ENCODE measurements at regions not wholly inside any gene's neighbourhood (a gene's known extent, or its start where the extent isn't known, plus 50 kb on each side); places are given as distances from the start of the nearest gene placed in this dataset.

- Mint-ChIP-seq H3K9me3 (peaks cover 0 to 3% (median 0%) of the 10 kb centered on the region in 7 donors), H3K4me1 (peaks cover 12% of the 10 kb centered on the region), H3K27me3 (ENCODE audit: low read depth in 3 of 3) (peaks cover 7 to 19% (median 12%) of the 10 kb centered on the region in 3 donors), H3K36me3 (no peaks in the 10 kb centered on the region), H3K4me3 (peak overlapping the region in 1 of 2 donors; percentile 32), H3K27ac (peak overlapping the region in 4 of 7 donors; percentile 18 to 86 (median 46))
- peak overlapping the region; percentile 45 to 74 for H3K27ac ChIP-seq (ENCODE audit: low read depth in 1 of 2, low read length in 2 of 2)
- no peaks in the 10 kb centered on the region for H4K20me1 ChIP-seq (ENCODE audit: insufficient read depth, low read length)
- H3K4me2 ChIP-seq (replicated peaks; ENCODE audit: extremely low read depth, low read length, poor library complexity, severe bottlenecking), result peak overlapping the region; percentile 47
- peak overlapping the region in 1 of 3 experiments; percentile 26 for H3K4me3 ChIP-seq (replicated peaks in 1 of 3; ENCODE audit: low read depth in 2 of 3, low read length in 3 of 3)
- DNase-seq, result peak; percentile 46 to 83 (median 51)
- WGBS (ENCODE audit: insufficient coverage), result 100% methylated on average over 1 of the region's 2 CpGs
- no peak overlapping the region for H2AFZ ChIP-seq (ENCODE audit: insufficient read depth, low read depth, low read length, poor library complexity, severe bottlenecking)
- H3K79me2 ChIP-seq (ENCODE audit: insufficient read depth, low read length), result no peaks in the 10 kb centered on the region
- intact Hi-C loops (cut with micrococcal nuclease), result no loop called here
- no peaks in the 10 kb centered on the region for H3K9me3 ChIP-seq (replicated peaks in 1 of 2; ENCODE audit: control insufficient read depth in 1 of 2, insufficient read depth in 1 of 2, low read length in 2 of 2)
- H3K27me3 ChIP-seq (ENCODE audit: control insufficient read depth in 2 of 2, insufficient read depth in 2 of 2, low read length in 2 of 2), result no peaks in the 10 kb centered on the region
- no peak for TF ChIP-seq CTCF (IDR thresholded peaks at IDR 0.05)
- H3K9ac ChIP-seq (ENCODE audit: insufficient read depth, low read length, poor library complexity, severe bottlenecking), result peak overlapping the region; percentile 27
- H3K4me1 ChIP-seq (ENCODE audit: control insufficient read depth in 1 of 2, insufficient read depth in 2 of 2, low read length in 2 of 2), result peaks cover 10 to 13% of the 10 kb centered on the region in 2 donors
- H3K36me3 ChIP-seq (replicated peaks in 1 of 2; ENCODE audit: control insufficient read depth in 1 of 2, insufficient read depth in 2 of 2, low read length in 2 of 2), result no peaks in the 10 kb centered on the region
Observed at GRCh38 chr2:234405462-234405861, 91.4 kb downstream of the ARL4C start.

- Histone ChIP-seq H3K27ac (ENCODE audit: low read depth in 1 of 2, low read length in 2 of 2) (peak overlapping the region; percentile 45 to 74), H3K9me3 (replicated peaks in 1 of 2; ENCODE audit: control insufficient read depth in 1 of 2, insufficient read depth in 1 of 2, low read length in 2 of 2) (no peaks in the 10 kb centered on the region), H3K79me2 (ENCODE audit: insufficient read depth, low read length) (no peaks in the 10 kb centered on the region), H3K36me3 (replicated peaks in 1 of 2; ENCODE audit: control insufficient read depth in 1 of 2, insufficient read depth in 2 of 2, low read length in 2 of 2) (no peaks in the 10 kb centered on the region), H3K4me1 (ENCODE audit: control insufficient read depth in 1 of 2, insufficient read depth in 2 of 2, low read length in 2 of 2) (peaks cover 10 to 13% of the 10 kb centered on the region in 2 donors), H3K4me3 (replicated peaks in 1 of 3; ENCODE audit: low read depth in 2 of 3, low read length in 3 of 3) (peak overlapping the region in 1 of 3 experiments; percentile 26), H3K9ac (ENCODE audit: insufficient read depth, low read length, poor library complexity, severe bottlenecking) (peak overlapping the region; percentile 27), H2AFZ (ENCODE audit: insufficient read depth, low read depth, low read length, poor library complexity, severe bottlenecking) (no peak overlapping the region), H3K4me2 (replicated peaks; ENCODE audit: extremely low read depth, low read length, poor library complexity, severe bottlenecking) (peak overlapping the region; percentile 47), H3K27me3 (ENCODE audit: control insufficient read depth in 2 of 2, insufficient read depth in 2 of 2, low read length in 2 of 2) (no peaks in the 10 kb centered on the region), H4K20me1 (ENCODE audit: insufficient read depth, low read length) (no peaks in the 10 kb centered on the region)
- DNase-seq, result peak in 2 of 3 donors; percentile 52 to 78
- Mint-ChIP-seq H3K36me3 (no peaks in the 10 kb centered on the region), H3K4me3 (peak overlapping the region in 1 of 2 donors; percentile 32), H3K27ac (peak overlapping the region in 4 of 7 donors; percentile 18 to 86 (median 58)), H3K9me3 (peaks cover 0 to 3% (median 0%) of the 10 kb centered on the region in 7 donors), H3K4me1 (peaks cover 12% of the 10 kb centered on the region), H3K27me3 (ENCODE audit: low read depth in 3 of 3) (peaks cover 7 to 19% (median 12%) of the 10 kb centered on the region in 3 donors)
- intact Hi-C loops (cut with micrococcal nuclease), result no loop called here
- no peak for TF ChIP-seq CTCF (IDR thresholded peaks at IDR 0.05)
- 41% methylated on average over 4 of the region's 8 CpGs for WGBS (ENCODE audit: insufficient coverage)
Observed at GRCh38 chr2:234404957-234405356, 91.9 kb downstream of the ARL4C start.
